Loucy (cell line): ENCODE measurements at regions not wholly inside any gene's neighbourhood (a gene's known extent, or its start where the extent isn't known, plus 50 kb on each side); places are given as distances from the start of the nearest gene placed in this dataset.

Source experiments
- EZH2phosphoT487 ChIP-seq: fragments of 200-600 bp; IDR thresholded peaks from 2 replicates; pipeline ENCODE4 v1.6.1; 2018; ENCODE audit warnings: antibody characterized with exemption, mild to moderate bottlenecking, moderate library complexity, borderline replicate concordance
- TF ChIP-seq, protein P1 (sequence below): fragments of 200-600 bp; sonication (generic); conservative IDR thresholded peaks from 2 replicates; pipeline ENCODE4 v1.5.1; 2014; ENCODE audit warnings: mild to moderate bottlenecking, antibody characterized with exemption, low read length

- TF ChIP-seq, protein P1, sequence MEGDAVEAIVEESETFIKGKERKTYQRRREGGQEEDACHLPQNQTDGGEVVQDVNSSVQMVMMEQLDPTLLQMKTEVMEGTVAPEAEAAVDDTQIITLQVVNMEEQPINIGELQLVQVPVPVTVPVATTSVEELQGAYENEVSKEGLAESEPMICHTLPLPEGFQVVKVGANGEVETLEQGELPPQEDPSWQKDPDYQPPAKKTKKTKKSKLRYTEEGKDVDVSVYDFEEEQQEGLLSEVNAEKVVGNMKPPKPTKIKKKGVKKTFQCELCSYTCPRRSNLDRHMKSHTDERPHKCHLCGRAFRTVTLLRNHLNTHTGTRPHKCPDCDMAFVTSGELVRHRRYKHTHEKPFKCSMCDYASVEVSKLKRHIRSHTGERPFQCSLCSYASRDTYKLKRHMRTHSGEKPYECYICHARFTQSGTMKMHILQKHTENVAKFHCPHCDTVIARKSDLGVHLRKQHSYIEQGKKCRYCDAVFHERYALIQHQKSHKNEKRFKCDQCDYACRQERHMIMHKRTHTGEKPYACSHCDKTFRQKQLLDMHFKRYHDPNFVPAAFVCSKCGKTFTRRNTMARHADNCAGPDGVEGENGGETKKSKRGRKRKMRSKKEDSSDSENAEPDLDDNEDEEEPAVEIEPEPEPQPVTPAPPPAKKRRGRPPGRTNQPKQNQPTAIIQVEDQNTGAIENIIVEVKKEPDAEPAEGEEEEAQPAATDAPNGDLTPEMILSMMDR = no peak
- TF ChIP-seq EZH2phosphoT487 = no peak
Observed at GRCh38 chr3:64354221-64354620, 129.0 kb upstream of the PRICKLE2 start.
